HEK293T (cell line): ENCODE measurements at regions not wholly inside any gene's neighbourhood (a gene's known extent, or its start where the extent isn't known, plus 50 kb on each side); places are given as distances from the start of the nearest gene placed in this dataset.

ENCODE experiments used
- CTCF ChIA-PET: fragments of 350-600 bp; formaldehyde crosslinking; extraction: SDS; loops from one replicate; lab custom pipeline; 2021; ENCODE audit warnings: antibody characterized with exemption, inconsistent platforms; lab: Yijun Ruan, JAX
- POLR2A ChIA-PET: fragments of 350-600 bp; formaldehyde crosslinking; extraction: SDS; loops from one replicate; lab custom pipeline; 2020; ENCODE audit warnings: antibody characterized with exemption, inconsistent platforms; lab: Yijun Ruan, JAX
- DNase-seq: peaks from one replicate; pipeline ENCODE4 v3.0.0; 2012; ENCODE audit warnings: mixed read lengths; ENCODE audit errors: extremely low spot score
- ARNT ChIP-seq: fragments of 450-650 bp; IDR thresholded peaks from 2 replicates; pipeline ENCODE4 v1.6.1; 2017; ENCODE audit warnings: mild to moderate bottlenecking
- BHLHE40 ChIP-seq: fragments of 450-650 bp; IDR thresholded peaks from 2 replicates; pipeline ENCODE4 v1.6.1; 2016; ENCODE audit warnings: mild to moderate bottlenecking, moderate library complexity, borderline replicate concordance
- CTBP1 ChIP-seq: fragments of 450-650 bp; IDR thresholded peaks from 2 replicates; pipeline ENCODE4 v1.6.1; 2016; ENCODE audit warnings: borderline replicate concordance
- ELF4 ChIP-seq: fragments of 450-650 bp; IDR thresholded peaks from 2 replicates; pipeline ENCODE4 v1.6.1; 2017; ENCODE audit warnings: antibody characterized with exemption
- FOXA1 ChIP-seq: fragments of 450-650 bp; IDR thresholded peaks from 2 replicates; pipeline ENCODE4 v1.6.1; 2016; ENCODE audit warnings: mild to moderate bottlenecking
- FOXK2 ChIP-seq: fragments of 450-650 bp; IDR thresholded peaks from 2 replicates; pipeline ENCODE4 v1.6.1; 2016; ENCODE audit warnings: mild to moderate bottlenecking
- HDGF ChIP-seq: fragments of 450-650 bp; IDR thresholded peaks from 2 replicates; pipeline ENCODE4 v1.6.1; 2017; ENCODE audit warnings: antibody characterized with exemption, borderline replicate concordance
- L3MBTL2 ChIP-seq: fragments of 450-650 bp; conservative IDR thresholded peaks from 2 replicates; pipeline ENCODE4 v1.6.1; 2016; ENCODE audit warnings: mild to moderate bottlenecking
- LEF1 ChIP-seq: fragments of 450-650 bp; IDR thresholded peaks from 2 replicates; pipeline ENCODE4 v1.6.1; 2017; ENCODE audit warnings: mild to moderate bottlenecking, borderline replicate concordance
- NFRKB ChIP-seq: fragments of 450-650 bp; IDR thresholded peaks from 2 replicates; pipeline ENCODE4 v1.6.1; 2016; ENCODE audit warnings: mild to moderate bottlenecking, moderate library complexity
- PKNOX1 ChIP-seq: fragments of 450-650 bp; IDR thresholded peaks from 2 replicates; pipeline ENCODE4 v1.6.1; 2016
- SP1 ChIP-seq: fragments of 450-650 bp; IDR thresholded peaks from 2 replicates; pipeline ENCODE4 v1.6.1; 2017
- SUZ12 ChIP-seq: fragments of 450-650 bp; IDR thresholded peaks from 2 replicates; pipeline ENCODE4 v1.6.1; 2016; ENCODE audit warnings: mild to moderate bottlenecking
- TARDBP ChIP-seq: fragments of 450-650 bp; IDR thresholded peaks from 2 replicates; pipeline ENCODE4 v1.6.1; 2016
- ZNF384 ChIP-seq: fragments of 450-650 bp; IDR thresholded peaks from 2 replicates; pipeline ENCODE4 v1.6.1; 2016

GRCh38 chr7:41584746-41585145, 118.1 kb downstream of the INHBA start:
- POLR2A ChIA-PET, result no interaction called here
- CTCF ChIA-PET, result no interaction called here
- TF ChIP-seq SP1 (no peak), NFRKB (no peak), FOXA1 (no peak), ARNT (no peak)
- DNase-seq, result no peak

GRCh38 chr7:41582116-41582515, 120.8 kb downstream of the INHBA start:
- POLR2A ChIA-PET, result no interaction called here
- no peak for TF ChIP-seq NFRKB
- no peak for TF ChIP-seq FOXK2
- TF ChIP-seq TARDBP, result no peak
- no peak for TF ChIP-seq ZNF384
- no peak for TF ChIP-seq BHLHE40
- TF ChIP-seq FOXA1, result no peak
- CTCF ChIA-PET, result no interaction called here
- no peak for DNase-seq

GRCh38 chr7:41581041-41581440, 121.8 kb downstream of the INHBA start:
- ChIA-PET POLR2A (no interaction called here), CTCF (no interaction called here)
- TF ChIP-seq SP1, result no peak
- TF ChIP-seq BHLHE40, result no peak
- DNase-seq, result no peak

- no peak for TF ChIP-seq PKNOX1
- no peak for TF ChIP-seq L3MBTL2
- TF ChIP-seq SP1, result no peak
- CTCF ChIA-PET, result no interaction called here
- POLR2A ChIA-PET, result no interaction called here
- no peak for DNase-seq
Measured at GRCh38 chr7:41579961-41580935, 122.6 kb downstream of the INHBA start.

- ChIA-PET CTCF (no interaction called here), POLR2A (no interaction called here)
- TF ChIP-seq PKNOX1 (no peak), TARDBP (no peak), SUZ12 (no peak), NFRKB (no peak), CTBP1 (no peak)
- no peak for DNase-seq
Measured at GRCh38 chr7:41578700-41579099, 124.2 kb downstream of the INHBA start.

GRCh38 chr7:41576166-41576565, 126.7 kb downstream of the INHBA start:
- DNase-seq, result no peak
- no peak for TF ChIP-seq HDGF
- no peak for TF ChIP-seq L3MBTL2
- TF ChIP-seq FOXK2, result no peak
- TF ChIP-seq ARNT, result no peak
- TF ChIP-seq CTBP1, result no peak
- TF ChIP-seq NFRKB, result no peak
- TF ChIP-seq LEF1, result no peak
- TF ChIP-seq BHLHE40, result no peak
- CTCF ChIA-PET, result no interaction called here
- POLR2A ChIA-PET, result no interaction called here

- POLR2A ChIA-PET, result no interaction called here
- no peak for TF ChIP-seq FOXA1
- no peak for TF ChIP-seq CTBP1
- no peak for TF ChIP-seq HDGF
- no peak for TF ChIP-seq NFRKB
- no peak for TF ChIP-seq L3MBTL2
- no peak for TF ChIP-seq ELF4
- CTCF ChIA-PET, result interaction anchor here (1.0 kb wide), 1 partner anchor 135 kb away, joined by 3 read pairs; no protein-coding TSS in a partner anchor
- DNase-seq, result no peak
Measured at GRCh38 chr7:41574377-41574776, 128.5 kb downstream of the INHBA start.

GRCh38 chr7:41573862-41574261, 129.0 kb downstream of the INHBA start:
- ChIA-PET CTCF (interaction anchor here (1.0 kb wide), 1 partner anchor 134 kb away, joined by 3 read pairs; no protein-coding TSS in a partner anchor), POLR2A (no interaction called here)
- no peak for DNase-seq
- TF ChIP-seq ELF4 (no peak), BHLHE40 (no peak), SP1 (no peak)

GRCh38 chr7:41573443-41573842, 129.4 kb downstream of the INHBA start:
- CTCF ChIA-PET, result interaction anchor here (1.0 kb wide), 1 partner anchor 134 kb away, joined by 3 read pairs; no protein-coding TSS in a partner anchor
- TF ChIP-seq PKNOX1 (no peak), ELF4 (no peak), BHLHE40 (no peak), NFRKB (no peak), SP1 (no peak), ARNT (no peak)
- DNase-seq, result no peak
- POLR2A ChIA-PET, result no interaction called here
